ENCODE measurements at regions not wholly inside any gene's neighbourhood (a gene's known extent, or its start where the extent isn't known, plus 50 kb on each side); places are given as distances from the start of the nearest gene placed in this dataset.

DNA sequence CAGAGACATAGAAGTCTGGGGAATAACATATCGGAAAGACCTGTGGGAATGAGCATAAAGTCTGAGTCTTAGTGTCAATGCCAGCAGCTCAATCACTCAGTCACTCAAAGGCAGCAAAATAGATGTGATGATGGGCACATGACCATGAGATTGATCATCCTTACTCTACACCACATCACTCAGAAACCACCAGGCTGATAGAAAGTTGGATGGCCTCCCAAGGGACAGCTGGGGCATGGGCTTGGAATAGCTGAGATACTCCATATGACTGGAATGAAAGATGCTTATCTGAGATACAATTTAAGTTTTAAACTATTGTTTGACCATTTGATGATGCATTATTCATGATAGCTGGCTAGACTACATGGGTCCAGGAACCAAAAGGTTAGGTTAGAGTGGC is 80.9 kb upstream of the F13A1 start:
- ATAC-seq: no peak
- intact Hi-C loops (cut with DNase I): no loop called here
- Histone ChIP-seq H3K9me3 (no peaks in the 10 kb centered on the region), H3K4me3 (no peak overlapping the region), H3K4me1 (no peaks in the 10 kb centered on the region), H3K36me3 (no peaks in the 10 kb centered on the region), H3K27ac (no peak overlapping the region), H3K27me3 (no peaks in the 10 kb centered on the region)
- DNase-seq: no peak
- TF ChIP-seq, protein P1, sequence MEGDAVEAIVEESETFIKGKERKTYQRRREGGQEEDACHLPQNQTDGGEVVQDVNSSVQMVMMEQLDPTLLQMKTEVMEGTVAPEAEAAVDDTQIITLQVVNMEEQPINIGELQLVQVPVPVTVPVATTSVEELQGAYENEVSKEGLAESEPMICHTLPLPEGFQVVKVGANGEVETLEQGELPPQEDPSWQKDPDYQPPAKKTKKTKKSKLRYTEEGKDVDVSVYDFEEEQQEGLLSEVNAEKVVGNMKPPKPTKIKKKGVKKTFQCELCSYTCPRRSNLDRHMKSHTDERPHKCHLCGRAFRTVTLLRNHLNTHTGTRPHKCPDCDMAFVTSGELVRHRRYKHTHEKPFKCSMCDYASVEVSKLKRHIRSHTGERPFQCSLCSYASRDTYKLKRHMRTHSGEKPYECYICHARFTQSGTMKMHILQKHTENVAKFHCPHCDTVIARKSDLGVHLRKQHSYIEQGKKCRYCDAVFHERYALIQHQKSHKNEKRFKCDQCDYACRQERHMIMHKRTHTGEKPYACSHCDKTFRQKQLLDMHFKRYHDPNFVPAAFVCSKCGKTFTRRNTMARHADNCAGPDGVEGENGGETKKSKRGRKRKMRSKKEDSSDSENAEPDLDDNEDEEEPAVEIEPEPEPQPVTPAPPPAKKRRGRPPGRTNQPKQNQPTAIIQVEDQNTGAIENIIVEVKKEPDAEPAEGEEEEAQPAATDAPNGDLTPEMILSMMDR (IDR thresholded peaks at IDR 0.05): no peak

GRCh38 chr6:6402006-6402405 is 81.5 kb upstream of the F13A1 start:
- no peak overlapping the region for H3K27ac ChIP-seq
- H3K4me3 ChIP-seq: no peak overlapping the region
- no peaks in the 10 kb centered on the region for H3K27me3 ChIP-seq
- intact Hi-C loops (cut with DNase I): no loop called here
- no peak for ATAC-seq
- no peaks in the 10 kb centered on the region for H3K4me1 ChIP-seq
- TF ChIP-seq, protein P1 (IDR thresholded peaks at IDR 0.05): no peak
- no peaks in the 10 kb centered on the region for H3K36me3 ChIP-seq
- no peak for DNase-seq
- H3K9me3 ChIP-seq: no peaks in the 10 kb centered on the region

DNA sequence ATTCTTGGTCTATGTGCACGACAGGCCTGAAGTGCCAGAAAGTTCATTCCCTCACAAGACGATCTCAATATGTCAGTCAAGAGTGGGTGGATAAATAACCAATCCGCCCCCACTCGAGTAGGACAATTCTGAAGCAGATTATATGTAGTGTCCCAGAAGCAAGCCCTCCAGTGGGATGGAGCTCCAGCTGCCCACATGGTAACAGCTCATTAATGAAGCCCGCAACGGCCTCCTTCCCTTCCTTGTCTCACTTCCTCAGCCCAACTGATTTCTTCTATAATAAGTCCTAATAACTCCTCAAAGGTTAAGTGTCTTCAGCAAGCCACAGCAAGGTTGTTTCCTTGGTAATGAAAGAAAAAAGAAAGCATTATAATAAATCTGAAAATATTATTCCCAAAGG is 82.1 kb upstream of the F13A1 start:
- H3K27me3 ChIP-seq: no peaks in the 10 kb centered on the region
- no peak for ATAC-seq
- TF ChIP-seq, protein P1 (IDR thresholded peaks at IDR 0.05): no peak
- no peaks in the 10 kb centered on the region for H3K36me3 ChIP-seq
- H3K9me3 ChIP-seq: no peaks in the 10 kb centered on the region
- no peak overlapping the region for H3K27ac ChIP-seq
- intact Hi-C loops (cut with DNase I): no loop called here
- DNase-seq: no peak
- no peaks in the 10 kb centered on the region for H3K4me1 ChIP-seq
- H3K4me3 ChIP-seq: no peak overlapping the region

- H3K4me1 ChIP-seq: no peaks in the 10 kb centered on the region
- no peaks in the 10 kb centered on the region for H3K9me3 ChIP-seq
- intact Hi-C loops (cut with DNase I): no loop called here
- no peaks in the 10 kb centered on the region for H3K36me3 ChIP-seq
- H3K27ac ChIP-seq: no peak overlapping the region
- DNase-seq (no peak), ATAC-seq (no peak)
- TF ChIP-seq, protein P1 (IDR thresholded peaks at IDR 0.05): no peak
- H3K4me3 ChIP-seq: no peak overlapping the region
- no peaks in the 10 kb centered on the region for H3K27me3 ChIP-seq
These were observed 84.6 kb upstream of the F13A1 start for GRCh38 chr6:6405031-6405430.

DNA sequence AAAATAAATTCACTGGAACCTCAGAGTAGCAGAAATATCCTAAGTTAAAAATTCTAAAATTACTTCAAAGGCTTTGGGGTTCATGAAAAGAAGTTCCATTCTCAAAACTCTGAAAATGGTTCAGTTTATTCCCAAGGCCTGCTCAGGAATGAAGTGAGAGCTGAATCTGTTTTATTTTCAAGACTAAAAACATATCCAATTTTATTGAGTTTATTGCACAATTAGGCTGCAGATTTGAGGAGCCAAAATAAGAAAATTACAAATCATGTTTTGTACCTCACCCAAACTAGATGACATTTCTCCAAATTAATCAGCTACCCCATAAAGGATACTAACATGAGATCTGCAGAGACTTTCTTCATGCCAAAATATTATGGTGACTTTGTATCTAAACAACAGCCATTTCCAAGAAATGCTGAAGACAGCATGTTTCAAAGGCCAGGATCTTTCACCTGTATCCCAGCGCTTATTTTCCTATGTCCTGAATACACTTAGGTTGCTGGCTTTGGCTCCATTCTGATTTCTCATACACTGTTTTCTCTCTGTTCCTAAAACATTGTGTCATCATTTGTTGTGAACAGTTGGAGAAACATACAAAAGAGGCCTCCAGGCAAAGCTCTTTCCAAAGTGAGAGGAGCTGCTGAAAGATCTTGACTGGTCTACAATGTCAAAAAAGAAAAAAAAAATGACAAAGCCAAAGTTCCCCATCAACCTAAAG is 85.7 kb upstream of the F13A1 start:
- no peaks in the 10 kb centered on the region for H3K9me3 ChIP-seq
- no peaks in the 10 kb centered on the region for H3K36me3 ChIP-seq
- ATAC-seq (no peak), DNase-seq (no peak)
- H3K27ac ChIP-seq: no peak overlapping the region
- TF ChIP-seq, protein P1 (IDR thresholded peaks at IDR 0.05): no peak
- intact Hi-C loops (cut with DNase I): no loop called here
- H3K4me1 ChIP-seq: no peaks in the 10 kb centered on the region
- H3K27me3 ChIP-seq: no peaks in the 10 kb centered on the region
- no peak overlapping the region for H3K4me3 ChIP-seq

DNA sequence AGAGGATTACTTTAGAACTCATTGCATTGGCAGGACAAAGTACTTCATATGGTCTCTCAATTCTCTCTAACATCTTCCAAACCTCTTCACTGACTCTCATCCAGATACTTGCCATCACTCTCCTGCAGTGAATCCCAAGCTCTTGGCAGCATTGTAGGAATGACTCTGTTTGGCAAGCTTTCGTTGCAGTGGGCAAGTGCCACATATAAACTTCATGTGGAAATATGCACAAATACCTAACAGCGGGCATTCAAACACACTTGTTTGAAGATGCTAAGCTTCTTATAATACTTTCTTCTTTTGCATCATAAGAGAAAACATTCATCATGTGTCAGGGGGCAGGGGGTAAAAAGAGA is 86.2 kb upstream of the F13A1 start:
- Histone ChIP-seq H3K4me1 (no peaks in the 10 kb centered on the region), H3K9me3 (no peaks in the 10 kb centered on the region), H3K27me3 (no peaks in the 10 kb centered on the region), H3K36me3 (no peaks in the 10 kb centered on the region), H3K4me3 (no peak overlapping the region), H3K27ac (no peak overlapping the region)
- ATAC-seq (no peak), DNase-seq (no peak)
- intact Hi-C loops (cut with DNase I): no loop called here
- TF ChIP-seq, protein P1 (IDR thresholded peaks at IDR 0.05): no peak
